ENCODE measurements at regions not wholly inside any gene's neighbourhood (a gene's known extent, or its start where the extent isn't known, plus 50 kb on each side); places are given as distances from the start of the nearest gene placed in this dataset.

GRCh38 chr11:22079133-22079872 is 113.6 kb upstream of the ANO5 start:
- no peak for TF ChIP-seq ZNF274 (IDR thresholded peaks at IDR 0.05; ENCODE audit: low read depth, low read length)
- TF ChIP-seq YY1 (IDR thresholded peaks at IDR 0.05; ENCODE audit: insufficient read depth, insufficient read length): no peak
